AG08395 (cell line): ENCODE measurements at regions not wholly inside any gene's neighbourhood (a gene's known extent, or its start where the extent isn't known, plus 50 kb on each side); places are given as distances from the start of the nearest gene placed in this dataset.

Source experiments
- DNase-seq: peaks from one replicate; pipeline ENCODE4 v3.0.0; 2012; ENCODE audit warnings: mixed read lengths, low spot score

- DNase-seq, result no peak
Observed at GRCh38 chr2:222797871-222798270, 63.0 kb upstream of the ACSL3 start.

- no peak for DNase-seq
Observed at GRCh38 chr2:222798528-222798927, 62.3 kb upstream of the ACSL3 start.

- DNase-seq, result no peak
Observed at GRCh38 chr2:222799262-222799918, 61.4 kb upstream of the ACSL3 start.

- no peak for DNase-seq
Observed at GRCh38 chr2:222802514-222803196, 58.2 kb upstream of the ACSL3 start.

GRCh38 chr2:222804351-222804750 is 56.5 kb upstream of the ACSL3 start:
- DNase-seq, result no peak

GRCh38 chr2:222805591-222806304 is 55.1 kb upstream of the ACSL3 start:
- DNase-seq, result no peak

- DNase-seq, result no peak
Observed at GRCh38 chr2:222806526-222807137, 54.2 kb upstream of the ACSL3 start.

GRCh38 chr2:222807431-222807830 is 53.4 kb upstream of the ACSL3 start:
- DNase-seq, result no peak

GRCh38 chr2:222809582-222809981 is 51.3 kb upstream of the ACSL3 start:
- DNase-seq, result no peak

GRCh38 chr2:222810044-222810443 is 50.8 kb upstream of the ACSL3 start:
- DNase-seq, result no peak
